A549 (cell line): ENCODE measurements at regions not wholly inside any gene's neighbourhood (a gene's known extent, or its start where the extent isn't known, plus 50 kb on each side); places are given as distances from the start of the nearest gene placed in this dataset.

ENCODE experiments used
- ATAC-seq, 2 experiments: fragments of 200-7000 bp in 1 of 2; fragments of >200 bp in 1 of 2; cut with Nextera tagmentation in 1 of 2; cut with Tn5 transposase in 1 of 2; 3 replicates each; pipeline versions ENCODE4 v1.8.0 to v1.9.1; 2018 to 2020; ENCODE audit warnings: mild to moderate bottlenecking in 1 of 2, moderate library complexity in 1 of 2
- CTCF ChIA-PET: fragments of 300-600 bp; sonication (Branson Sonifier 250); formaldehyde crosslinking; extraction: SDS; loops from one replicate; lab custom pipeline; 2021; ENCODE audit warnings: antibody characterized with exemption, inconsistent platforms; lab: Yijun Ruan, JAX
- POLR2A ChIA-PET: fragments of 350-600 bp; formaldehyde crosslinking; extraction: SDS; loops from one replicate; lab custom pipeline; 2021; ENCODE audit warnings: antibody characterized with exemption, inconsistent platforms; lab: Yijun Ruan, JAX
- DNase-seq, 2 experiments: peaks; one replicate each; pipeline versions ENCODE4 v3.0.0 to v3.0.0-alpha.2; 2011 to 2016; ENCODE audit warnings: low read depth in 1 of 2, low spot score in 1 of 2
- FAIRE-seq: peaks from 2 replicates; lab custom pipeline; 2011; peaks lifted over from hg19 to GRCh38; lab: Jason Lieb, UNC
- H3K27ac ChIP-seq, 2 experiments: fragments of >200 bp; sonication (Bioruptor Twin); formaldehyde crosslinking; 3 replicates each; pipeline ENCODE4 v1.5.1; 2016 to 2017
- H3K4me1 ChIP-seq: fragments of >200 bp; sonication (Bioruptor Twin); formaldehyde crosslinking; 3 replicates; pipeline ENCODE4 v1.6.1; 2016
- H3K4me2 ChIP-seq: fragments of >200 bp; sonication (Bioruptor Twin); formaldehyde crosslinking; 3 replicates; pipeline ENCODE4 v1.6.1; 2016
- H3K4me3 ChIP-seq: fragments of >200 bp; sonication (Bioruptor Twin); formaldehyde crosslinking; 3 replicates; pipeline ENCODE4 v1.5.1; 2016
- H3K9me3 ChIP-seq: fragments of >200 bp; sonication (Bioruptor Twin); formaldehyde crosslinking; 3 replicates; pipeline ENCODE4 v1.6.1; 2016
- CBX2 ChIP-seq: fragments of 200-600 bp; sonication (generic); IDR thresholded peaks from 2 replicates; pipeline ENCODE4 v1.6.1; 2016; ENCODE audit warnings: low read depth, mild to moderate bottlenecking, borderline replicate concordance
- CEBPB ChIP-seq, 2 experiments: fragments of >200 bp in 1 of 2; sonication (Bioruptor Twin) in 1 of 2; formaldehyde crosslinking in 1 of 2; IDR thresholded peaks; 2 replicates each; pipeline ENCODE4 v1.6.1; 2012 to 2016
- CHD4 ChIP-seq: fragments of 200-600 bp; sonication (generic); IDR thresholded peaks from 2 replicates; pipeline ENCODE4 v1.6.1; 2016; ENCODE audit warnings: antibody characterized with exemption, mild to moderate bottlenecking, borderline replicate concordance
- EHMT2 ChIP-seq: fragments of 200-600 bp; sonication (generic); IDR thresholded peaks from 2 replicates; pipeline ENCODE4 v1.6.1; 2016; ENCODE audit warnings: antibody characterized with exemption, low read depth, mild to moderate bottlenecking, moderate library complexity
- ELK1 ChIP-seq: fragments of 150-350 bp; IDR thresholded peaks from 2 replicates; pipeline ENCODE4 v1.6.1; 2014; ENCODE audit warnings: low read depth, mild to moderate bottlenecking, low read length
- FOXS1 ChIP-seq: fragments of 250-450 bp; sonication (Bioruptor Pico); IDR thresholded peaks from 2 replicates; pipeline ENCODE4 v1.5.0; 2020; ENCODE audit warnings: mild to moderate bottlenecking, moderate library complexity
- GATA3 ChIP-seq: IDR thresholded peaks from 2 replicates; pipeline ENCODE4 v1.6.1; 2012; ENCODE audit warnings: borderline replicate concordance
- HES2 ChIP-seq: fragments of >200 bp; sonication (Bioruptor Twin); formaldehyde crosslinking; IDR thresholded peaks from 2 replicates; pipeline ENCODE4 v1.6.1; 2016
- HMGXB4 ChIP-seq: fragments of 250-450 bp; sonication (Bioruptor Pico); IDR thresholded peaks from 2 replicates; pipeline ENCODE4 v1.5.0; 2021; ENCODE audit warnings: mild to moderate bottlenecking, moderate library complexity, borderline replicate concordance
- HOXB5 ChIP-seq: fragments of 250-450 bp; sonication (Bioruptor Pico); IDR thresholded peaks from 2 replicates; pipeline ENCODE4 v1.5.0; 2020; ENCODE audit warnings: mild to moderate bottlenecking, moderate library complexity
- JUN ChIP-seq, 2 experiments: fragments of >200 bp; sonication (Bioruptor Twin); formaldehyde crosslinking; IDR thresholded peaks; 2 replicates in 1 of 2; 3 replicates in 1 of 2; pipeline ENCODE4 v1.6.1; 2016 to 2017
- JUNB ChIP-seq: fragments of >200 bp; sonication (Bioruptor Twin); formaldehyde crosslinking; IDR thresholded peaks from 2 replicates; pipeline ENCODE4 v1.6.1; 2016
- KDM1A ChIP-seq: fragments of 200-600 bp; sonication (generic); IDR thresholded peaks from 2 replicates; pipeline ENCODE4 v1.6.1; 2016; ENCODE audit warnings: low read depth, mild to moderate bottlenecking
- MAX ChIP-seq: IDR thresholded peaks from 2 replicates; pipeline ENCODE4 v1.6.1; 2012
- MAZ ChIP-seq: fragments of 150-350 bp; IDR thresholded peaks from 2 replicates; pipeline ENCODE4 v1.6.1; 2014; ENCODE audit warnings: antibody characterized with exemption, low read depth, low read length, borderline replicate concordance
- MYC ChIP-seq: IDR thresholded peaks from 2 replicates; pipeline ENCODE4 v1.6.1; 2012; ENCODE audit warnings: mild to moderate bottlenecking, inconsistent platforms, low read length, improper control_type of control experiment, borderline replicate concordance
- NFE2L2 ChIP-seq: fragments of 150-350 bp; conservative IDR thresholded peaks from 2 replicates; pipeline ENCODE4 v1.6.1; 2014; ENCODE audit warnings: low read length
- NPAS2 ChIP-seq: fragments of 250-450 bp; sonication (Bioruptor Pico); IDR thresholded peaks from 2 replicates; pipeline ENCODE4 v1.8.0; 2022; ENCODE audit warnings: mild to moderate bottlenecking, moderate library complexity, borderline replicate concordance
- RAD21 ChIP-seq, 2 experiments: fragments of >200 bp in 1 of 2; sonication (Bioruptor Twin) in 1 of 2; formaldehyde crosslinking in 1 of 2; IDR thresholded peaks in 1 of 2; conservative IDR thresholded peaks in 1 of 2; 2 replicates in 1 of 2; 3 replicates in 1 of 2; pipeline ENCODE4 v1.6.1; 2012 to 2018; ENCODE audit warnings: inconsistent platforms in 1 of 2
- RARB ChIP-seq: fragments of 250-450 bp; sonication (Bioruptor Pico); IDR thresholded peaks from 2 replicates; pipeline ENCODE4 v1.8.0; 2021; ENCODE audit warnings: mild to moderate bottlenecking, moderate library complexity
- RNF2 ChIP-seq: fragments of 200-600 bp; sonication (generic); IDR thresholded peaks from 2 replicates; pipeline ENCODE4 v1.6.1; 2016; ENCODE audit warnings: low read depth, mild to moderate bottlenecking, antibody characterized with exemption, moderate library complexity, borderline replicate concordance
- TP53 ChIP-seq: fragments of 250-450 bp; sonication (Bioruptor Pico); IDR thresholded peaks from 2 replicates; pipeline ENCODE4 v1.5.0; 2021; ENCODE audit warnings: mild to moderate bottlenecking, moderate library complexity
- WGBS: methylation state at CpG from one replicate; pipeline ENCODE4 v1.1.6; 2017; ENCODE audit errors: missing lambda C conversion rate; 5-methylcytosine and 5-hydroxymethylcytosine counted together

GRCh38 chr5:133756756-133757155 is 144.4 kb upstream of the FSTL4 start:
- no peak overlapping the region for H3K4me3 ChIP-seq
- CTCF ChIA-PET: interaction anchor here (0.9 to 1.1 kb wide), 2 partner anchors 25 to 113 kb away, joined by 3 to 4 read pairs; no protein-coding TSS in a partner anchor
- no peak for TF ChIP-seq EHMT2
- TF ChIP-seq JUN (IDR thresholded peaks at IDR 0.05): no peak
- no peak for TF ChIP-seq CHD4
- no peak for TF ChIP-seq JUNB
- no peak for TF ChIP-seq FOXS1 (CRISPR knock-in tag)
- no peak for TF ChIP-seq ELK1
- no peak for TF ChIP-seq RNF2
- no peak for TF ChIP-seq HOXB5 (CRISPR knock-in tag)
- no peak for TF ChIP-seq TP53
- no peak for TF ChIP-seq RARB
- TF ChIP-seq HMGXB4 (CRISPR knock-in tag): no peak
- no peak for TF ChIP-seq HES2
- TF ChIP-seq MAZ: no peak
- no peak for TF ChIP-seq KDM1A
- TF ChIP-seq MAX: no peak
- no peak for TF ChIP-seq MYC
- no peak for TF ChIP-seq RAD21 (conservative IDR thresholded peaks at IDR 0.05 in 1 of 2, IDR thresholded peaks at IDR 0.05 in 1 of 2)
- no peak for TF ChIP-seq CEBPB (IDR thresholded peaks at IDR 0.05)
- TF ChIP-seq, all 56 proteins: peak for 0
- POLR2A ChIA-PET: no interaction called here
- no peak overlapping the region for H3K4me2 ChIP-seq
- ATAC-seq (no peak), DNase-seq (no peak), FAIRE-seq (no peak)
- no peak overlapping the region for H3K27ac ChIP-seq
- no peaks in the 10 kb centered on the region for H3K9me3 ChIP-seq
- WGBS: 23% methylated on average over 3 of the region's 3 CpGs
- H3K4me1 ChIP-seq: no peaks in the 10 kb centered on the region

DNA sequence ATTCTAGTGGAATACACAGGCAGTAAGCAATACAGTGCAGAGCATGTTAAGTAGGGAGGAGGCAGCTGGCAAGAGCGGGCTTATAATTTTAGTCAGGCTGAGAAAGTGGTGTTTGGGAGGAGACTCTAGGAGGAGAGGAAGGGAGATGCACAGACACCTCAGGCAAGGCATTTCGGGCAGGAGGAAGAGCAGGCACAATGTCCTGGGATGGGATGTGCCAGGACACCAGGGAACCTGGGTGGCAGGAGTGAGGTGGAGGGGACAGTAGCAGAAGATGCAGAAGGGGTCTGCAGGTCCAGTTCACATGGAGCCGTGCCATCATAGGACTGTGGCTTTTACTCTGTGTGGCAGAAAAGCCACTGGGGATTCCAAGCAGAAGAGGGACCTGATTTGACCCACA is 143.7 kb upstream of the FSTL4 start:
- FAIRE-seq: no peak
- no peak overlapping the region for H3K27ac ChIP-seq
- 75% methylated on average over 3 of the region's 3 CpGs for WGBS
- H3K9me3 ChIP-seq: no peaks in the 10 kb centered on the region
- no peak for ATAC-seq
- no peak overlapping the region for H3K4me2 ChIP-seq
- POLR2A ChIA-PET: no interaction called here
- H3K4me3 ChIP-seq: no peak overlapping the region
- TF ChIP-seq FOXS1 (CRISPR knock-in tag) (no peak), KDM1A (no peak), CBX2 (no peak), RAD21 (conservative IDR thresholded peaks at IDR 0.05 in 1 of 2, IDR thresholded peaks at IDR 0.05 in 1 of 2) (no peak), EHMT2 (no peak), NPAS2 (CRISPR knock-in tag) (no peak), GATA3 (no peak), NFE2L2 (no peak)
- CTCF ChIA-PET: interaction anchor here (0.9 to 1.7 kb wide), 5 partner anchors 11 to 145 kb away, joined by 4 to 6 read pairs (median 5); no protein-coding TSS in a partner anchor
- no peaks in the 10 kb centered on the region for H3K4me1 ChIP-seq
- DNase-seq: no peak
